Transverse colon (tissue), 4 donors: ENCODE measurements at regions not wholly inside any gene's neighbourhood (a gene's known extent, or its start where the extent isn't known, plus 50 kb on each side); places are given as distances from the start of the nearest gene placed in this dataset.

Experiments used
- DNase-seq: peaks from one replicate; pipeline ENCODE4 v3.0.0-alpha.2; 2019
- H3K27ac ChIP-seq, 4 donors: fragments of 200-600 bp; sonication (generic); 2 replicates each; pipeline ENCODE4 v1.5.1; 2016 to 2018; ENCODE audit warnings: inconsistent platforms in 4 of 4
- H3K27me3 ChIP-seq: fragments of 200-600 bp; sonication (generic); 2 replicates; pipeline ENCODE4 v1.5.1; 2017; ENCODE audit warnings: inconsistent platforms
- H3K36me3 ChIP-seq, 4 donors: fragments of 200-600 bp; sonication (generic); 2 replicates each; pipeline ENCODE4 v1.5.1; 2017 to 2019; ENCODE audit warnings: inconsistent platforms in 4 of 4
- H3K4me1 ChIP-seq, 4 donors: fragments of 200-600 bp; sonication (generic); 2 replicates each; pipeline ENCODE4 v1.5.1; 2017 to 2020; ENCODE audit warnings: inconsistent platforms in 4 of 4
- H3K4me3 ChIP-seq, 4 donors: fragments of 200-600 bp; sonication (generic); 1 replicate in 1 of 4; 2 replicates in 3 of 4; pipeline versions ENCODE4 v1.5.1 to v1.6.1; 2017 to 2019; ENCODE audit warnings: inconsistent platforms in 4 of 4
- H3K9me3 ChIP-seq, 2 donors: fragments of 200-600 bp; sonication (generic); 2 replicates each; pipeline ENCODE4 v1.5.1; 2017 to 2019; ENCODE audit warnings: inconsistent platforms in 2 of 2
- CTCF ChIP-seq, 5 experiments: fragments of 200-600 bp in 3 of 5; fragments of 450-650 bp in 2 of 5; sonication (generic) in 3 of 5; IDR thresholded peaks; 1 replicate in 2 of 5; 2 replicates in 3 of 5; pipeline ENCODE4 v1.5.1; 2016 to 2017; ENCODE audit warnings: antibody characterized with exemption in 5 of 5, inconsistent platforms in 3 of 5, mild to moderate bottlenecking in 2 of 5, moderate library complexity in 1 of 5
- EP300 ChIP-seq: sonication (generic); formaldehyde crosslinking; IDR thresholded peaks from one replicate; pipeline ENCODE4 v1.6.1; 2017; ENCODE audit warnings: antibody characterized with exemption, low read depth
- POLR2A ChIP-seq: fragments of 450-650 bp; IDR thresholded peaks from one replicate; pipeline ENCODE4 v1.6.1; 2016; ENCODE audit warnings: antibody characterized with exemption, mild to moderate bottlenecking, moderate library complexity
- POLR2AphosphoS5 ChIP-seq, 3 donors: sonication (generic); formaldehyde crosslinking; IDR thresholded peaks; one replicate each; pipeline ENCODE4 v1.6.1; 2016; ENCODE audit warnings: antibody characterized with exemption in 3 of 3
- WGBS, 2 donors: methylation state at CpG; one replicate each; pipeline ENCODE4 v1.1.5; 2018; ENCODE audit warnings: low coverage in 1 of 2; 5-methylcytosine and 5-hydroxymethylcytosine counted together
- in situ Hi-C, 4 donors: fragments of 200-750 bp; cut with MboI; loops; one replicate each; pipeline versions ENCODE4 v1.15.0 to v1.15.1; 2017; ENCODE audit warnings: low sequenced_read_pairs in 3 of 4, low pct_ligation_motif_present in 1 of 4, low pct_unique_long_range_greater_than_20kb in 1 of 4
- intact Hi-C: fragments of 100-400 bp; cut with DNase I; formaldehyde crosslinking; loops from one replicate; pipeline ENCODE4 v1.15.1; 2023; ENCODE audit warnings: low total_unique reads

- TF ChIP-seq POLR2A (no peak), POLR2AphosphoS5 (IDR thresholded peaks at IDR 0.05) (no peak), CTCF (IDR thresholded peaks at IDR 0.05) (no peak), EP300 (no peak)
- H3K36me3 ChIP-seq = no peaks in the 10 kb centered on the region
- DNase-seq = no peak
- intact Hi-C loops = no loop called here
- H3K4me1 ChIP-seq = peaks cover 6 to 38% (median 20%) of the 10 kb centered on the region in 4 donors
- no peak overlapping the region for H3K4me3 ChIP-seq
- no peaks in the 10 kb centered on the region for H3K27me3 ChIP-seq
- in situ Hi-C loops = no loop called here
- H3K9me3 ChIP-seq = no peaks in the 10 kb centered on the region
- 33 to 71% methylated on average over 2 of the region's 2 CpGs for WGBS, 2 donors
- H3K27ac ChIP-seq = peak overlapping the region in 2 of 4 donors; percentile 15 to 30
Measured at GRCh38 chr11:116135891-116136290, 631.7 kb upstream of the CADM1 start.

- TF ChIP-seq POLR2AphosphoS5 (IDR thresholded peaks at IDR 0.05) (no peak), CTCF (IDR thresholded peaks at IDR 0.05) (no peak), POLR2A (no peak), EP300 (no peak)
- DNase-seq = no peak
- 95 to 100% methylated on average over 1 of the region's 1 CpG for WGBS, 2 donors
- intact Hi-C loops = no loop called here
- no peaks in the 10 kb centered on the region for H3K27me3 ChIP-seq
- H3K36me3 ChIP-seq = no peaks in the 10 kb centered on the region
- H3K4me3 ChIP-seq = no peak overlapping the region
- no peaks in the 10 kb centered on the region for H3K9me3 ChIP-seq
- in situ Hi-C loops = no loop called here
- H3K27ac ChIP-seq = no peak overlapping the region
- peaks cover 6 to 30% (median 18%) of the 10 kb centered on the region in 4 donors for H3K4me1 ChIP-seq
Measured at GRCh38 chr11:116134450-116134849, 630.2 kb upstream of the CADM1 start.

- 81 to 100% methylated on average over 1 to 14 of the region's 14 CpGs for WGBS, 2 donors
- no peak for TF ChIP-seq CTCF (IDR thresholded peaks at IDR 0.05)
- TF ChIP-seq POLR2A = no peak
- no peak for TF ChIP-seq EP300
- no peak for TF ChIP-seq POLR2AphosphoS5 (IDR thresholded peaks at IDR 0.05)
- H3K4me3 ChIP-seq = no peak overlapping the region
- no peak for DNase-seq
- H3K27me3 ChIP-seq = no peaks in the 10 kb centered on the region
- no peak overlapping the region for H3K27ac ChIP-seq
- H3K9me3 ChIP-seq = no peaks in the 10 kb centered on the region
- H3K36me3 ChIP-seq = no peaks in the 10 kb centered on the region
- in situ Hi-C loops (no loop called here), intact Hi-C loops (no loop called here)
- H3K4me1 ChIP-seq = peaks cover 0 to 21% (median 12%) of the 10 kb centered on the region in 4 donors
Measured at GRCh38 chr11:116132273-116132978, 628.2 kb upstream of the CADM1 start.

- H3K9me3 ChIP-seq = no peaks in the 10 kb centered on the region
- in situ Hi-C loops (no loop called here), intact Hi-C loops (no loop called here)
- WGBS, 2 donors = 62 to 73% methylated on average over 6 of the region's 6 CpGs
- DNase-seq = no peak
- H3K4me1 ChIP-seq = no peaks in the 10 kb centered on the region
- TF ChIP-seq POLR2AphosphoS5 (IDR thresholded peaks at IDR 0.05) (no peak), POLR2A (no peak)
- H3K36me3 ChIP-seq = no peaks in the 10 kb centered on the region
- no peak overlapping the region for H3K27ac ChIP-seq
- H3K27me3 ChIP-seq = no peaks in the 10 kb centered on the region
- no peak overlapping the region for H3K4me3 ChIP-seq
Measured at GRCh38 chr11:116130122-116130521, 625.9 kb upstream of the CADM1 start.

- H3K4me3 ChIP-seq = no peak overlapping the region
- no peaks in the 10 kb centered on the region for H3K9me3 ChIP-seq
- H3K27me3 ChIP-seq = no peaks in the 10 kb centered on the region
- intact Hi-C loops = no loop called here
- in situ Hi-C loops = no loop called here
- H3K27ac ChIP-seq = no peak overlapping the region
- no peaks in the 10 kb centered on the region for H3K36me3 ChIP-seq
- 91 to 94% methylated on average over 9 of the region's 9 CpGs for WGBS, 2 donors
- TF ChIP-seq EP300 (no peak), CTCF (IDR thresholded peaks at IDR 0.05) (no peak), POLR2AphosphoS5 (IDR thresholded peaks at IDR 0.05) (no peak), POLR2A (no peak)
- DNase-seq = no peak
- no peaks in the 10 kb centered on the region for H3K4me1 ChIP-seq
Measured at GRCh38 chr11:116129456-116129855, 625.2 kb upstream of the CADM1 start.
